A549 (cell line): ENCODE measurements at regions not wholly inside any gene's neighbourhood (a gene's known extent, or its start where the extent isn't known, plus 50 kb on each side); places are given as distances from the start of the nearest gene placed in this dataset.
"Not testable (repeated sequence)": the region's sequence is repeated elsewhere in the genome, so short reads cannot be mapped to it uniquely, and the experiment has no call there.

ENCODE experiments used
- BHLHE40 ChIP-seq: IDR thresholded peaks from 2 replicates; pipeline ENCODE4 v1.6.1; 2012; ENCODE audit warnings: low read depth, low read length, inconsistent platforms
- EP300 ChIP-seq, 2 experiments: fragments of >200 bp; sonication (Bioruptor Twin); formaldehyde crosslinking; IDR thresholded peaks; 2 replicates in 1 of 2; 3 replicates in 1 of 2; pipeline ENCODE4 v1.6.1; 2016 to 2017
- ESRRA ChIP-seq: fragments of 150-350 bp; IDR thresholded peaks from 2 replicates; pipeline ENCODE4 v1.6.1; 2014; ENCODE audit warnings: mild to moderate bottlenecking, low read length, borderline replicate concordance
- HDAC2 ChIP-seq: fragments of 200-600 bp; sonication (generic); IDR thresholded peaks from 2 replicates; pipeline ENCODE4 v1.6.1; 2016
- HMGXB4 ChIP-seq: fragments of 250-450 bp; sonication (Bioruptor Pico); IDR thresholded peaks from 2 replicates; pipeline ENCODE4 v1.5.0; 2021; ENCODE audit warnings: mild to moderate bottlenecking, moderate library complexity, borderline replicate concordance
- JUN ChIP-seq, 2 experiments: fragments of >200 bp; sonication (Bioruptor Twin); formaldehyde crosslinking; IDR thresholded peaks; 2 replicates in 1 of 2; 3 replicates in 1 of 2; pipeline ENCODE4 v1.6.1; 2016 to 2017
- MAZ ChIP-seq: fragments of 150-350 bp; IDR thresholded peaks from 2 replicates; pipeline ENCODE4 v1.6.1; 2014; ENCODE audit warnings: antibody characterized with exemption, low read depth, low read length, borderline replicate concordance
- NFE2L2 ChIP-seq: fragments of 150-350 bp; conservative IDR thresholded peaks from 2 replicates; pipeline ENCODE4 v1.6.1; 2014; ENCODE audit warnings: low read length
- POLR2A ChIP-seq: IDR thresholded peaks from 2 replicates; pipeline ENCODE4 v1.6.1; 2012; ENCODE audit warnings: mild to moderate bottlenecking, low read length
- RNF2 ChIP-seq: fragments of 200-600 bp; sonication (generic); IDR thresholded peaks from 2 replicates; pipeline ENCODE4 v1.6.1; 2016; ENCODE audit warnings: low read depth, mild to moderate bottlenecking, antibody characterized with exemption, moderate library complexity, borderline replicate concordance
- ZFP36 ChIP-seq: fragments of 450-650 bp; IDR thresholded peaks from 2 replicates; pipeline ENCODE4 v1.6.1; 2014; ENCODE audit warnings: borderline replicate concordance; ENCODE audit not compliant: partially characterized antibody
- TF ChIP-seq, protein P1 (sequence below): fragments of >200 bp; sonication (Bioruptor Twin); formaldehyde crosslinking; IDR thresholded peaks from 3 replicates; pipeline ENCODE4 v1.5.1; 2016
- TF ChIP-seq, protein P2 (sequence below): fragments of >200 bp; sonication (Bioruptor Twin); formaldehyde crosslinking; IDR thresholded peaks from 2 replicates; pipeline ENCODE4 v1.6.1; 2016

DNA sequence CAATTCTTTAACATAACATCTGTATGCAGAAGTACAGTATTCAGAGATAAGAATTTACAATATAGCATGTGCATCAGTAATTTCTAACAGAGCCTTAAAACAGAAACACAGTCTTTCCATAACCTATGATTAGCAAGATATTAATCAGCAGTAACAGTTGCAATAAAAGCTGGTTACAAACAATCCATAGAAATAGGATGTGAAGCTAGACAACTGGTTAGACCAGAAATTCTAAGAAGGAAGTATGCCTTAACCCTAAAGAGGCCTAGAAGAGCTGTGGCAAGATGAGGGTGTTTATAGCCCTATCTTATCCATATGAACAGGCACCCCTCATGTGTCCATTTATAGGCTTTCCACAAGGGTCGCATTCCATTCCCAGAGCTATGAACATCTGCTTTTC lies 492.1 kb upstream of the CBLB start:
- not testable (repeated sequence) for TF ChIP-seq POLR2A; HMGXB4 (CRISPR knock-in tag); BHLHE40; ESRRA; HDAC2; MAZ; RNF2; JUN (IDR thresholded peaks at IDR 0.05); EP300 (IDR thresholded peaks at IDR 0.05); ZFP36; NFE2L2
- TF ChIP-seq, protein P1, sequence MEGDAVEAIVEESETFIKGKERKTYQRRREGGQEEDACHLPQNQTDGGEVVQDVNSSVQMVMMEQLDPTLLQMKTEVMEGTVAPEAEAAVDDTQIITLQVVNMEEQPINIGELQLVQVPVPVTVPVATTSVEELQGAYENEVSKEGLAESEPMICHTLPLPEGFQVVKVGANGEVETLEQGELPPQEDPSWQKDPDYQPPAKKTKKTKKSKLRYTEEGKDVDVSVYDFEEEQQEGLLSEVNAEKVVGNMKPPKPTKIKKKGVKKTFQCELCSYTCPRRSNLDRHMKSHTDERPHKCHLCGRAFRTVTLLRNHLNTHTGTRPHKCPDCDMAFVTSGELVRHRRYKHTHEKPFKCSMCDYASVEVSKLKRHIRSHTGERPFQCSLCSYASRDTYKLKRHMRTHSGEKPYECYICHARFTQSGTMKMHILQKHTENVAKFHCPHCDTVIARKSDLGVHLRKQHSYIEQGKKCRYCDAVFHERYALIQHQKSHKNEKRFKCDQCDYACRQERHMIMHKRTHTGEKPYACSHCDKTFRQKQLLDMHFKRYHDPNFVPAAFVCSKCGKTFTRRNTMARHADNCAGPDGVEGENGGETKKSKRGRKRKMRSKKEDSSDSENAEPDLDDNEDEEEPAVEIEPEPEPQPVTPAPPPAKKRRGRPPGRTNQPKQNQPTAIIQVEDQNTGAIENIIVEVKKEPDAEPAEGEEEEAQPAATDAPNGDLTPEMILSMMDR: not testable (repeated sequence)
- TF ChIP-seq, protein P2, sequence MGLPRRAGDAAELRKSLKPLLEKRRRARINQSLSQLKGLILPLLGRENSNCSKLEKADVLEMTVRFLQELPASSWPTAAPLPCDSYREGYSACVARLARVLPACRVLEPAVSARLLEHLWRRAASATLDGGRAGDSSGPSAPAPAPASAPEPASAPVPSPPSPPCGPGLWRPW: not testable (repeated sequence)
